HFFc6 (cell line): ENCODE measurements at regions not wholly inside any gene's neighbourhood (a gene's known extent, or its start where the extent isn't known, plus 50 kb on each side); places are given as distances from the start of the nearest gene placed in this dataset.

Experiments used
- DNase-seq: peaks from one replicate; pipeline ENCODE4 v3.0.0-alpha.2; 2018
- H3K27ac Mint-ChIP-seq: 2 replicates; pipeline ENCODE4 v1.8.0; 2020; ENCODE audit warnings: mild to moderate bottlenecking, mixed read lengths
- H3K27me3 Mint-ChIP-seq: 2 replicates; pipeline ENCODE4 v1.8.0; 2021; ENCODE audit warnings: mild to moderate bottlenecking, moderate library complexity, mixed read lengths; ENCODE audit not compliant: insufficient read depth
- H3K36me3 Mint-ChIP-seq: 2 replicates; pipeline ENCODE4 v1.8.0; 2021; ENCODE audit warnings: low read depth, mixed read lengths
- H3K4me1 Mint-ChIP-seq: 2 replicates; pipeline ENCODE4 v1.8.0; 2020; ENCODE audit warnings: low read depth, mixed read lengths
- H3K4me3 Mint-ChIP-seq: 2 replicates; pipeline ENCODE4 v1.8.0; 2020; ENCODE audit warnings: mild to moderate bottlenecking, moderate library complexity, mixed read lengths
- H3K9me3 Mint-ChIP-seq: 2 replicates; pipeline ENCODE4 v1.8.0; 2020; ENCODE audit warnings: mild to moderate bottlenecking, mixed read lengths
- CTCF ChIP-seq: fragments of 200-600 bp; sonication (generic); IDR thresholded peaks from 2 replicates; pipeline ENCODE4 v1.5.0; 2021; ENCODE audit warnings: antibody characterized with exemption, mild to moderate bottlenecking

GRCh38 chr10:44704616-44705015 is 206.5 kb upstream of the TMEM72 start:
- Mint-ChIP-seq H3K4me3 (no peak overlapping the region), H3K4me1 (peaks cover 70% of the 10 kb centered on the region), H3K27ac (no peak overlapping the region), H3K36me3 (peaks cover 32% of the 10 kb centered on the region), H3K9me3 (peaks cover 33% of the 10 kb centered on the region), H3K27me3 (no peaks in the 10 kb centered on the region)
- DNase-seq = no peak
- TF ChIP-seq CTCF = no peak

- Mint-ChIP-seq H3K4me3 (peak overlapping the region; percentile 65), H3K36me3 (peaks cover 13% of the 10 kb centered on the region), H3K4me1 (peaks cover 76% of the 10 kb centered on the region), H3K9me3 (peaks cover 14% of the 10 kb centered on the region), H3K27ac (peak overlapping the region; percentile 100), H3K27me3 (no peaks in the 10 kb centered on the region)
- DNase-seq = peak; percentile 98
- no peak for TF ChIP-seq CTCF
These were observed 204.4 kb upstream of the TMEM72 start for GRCh38 chr10:44706745-44707144.

GRCh38 chr10:44713307-44713706 is 197.8 kb upstream of the TMEM72 start:
- H3K4me1 Mint-ChIP-seq = peaks cover 49% of the 10 kb centered on the region

GRCh38 chr10:44714451-44714850 is 196.7 kb upstream of the TMEM72 start:
- TF ChIP-seq CTCF = no peak
- Mint-ChIP-seq H3K9me3 (no peaks in the 10 kb centered on the region), H3K27me3 (no peaks in the 10 kb centered on the region; the same call in 1 of the 2 replicates), H3K36me3 (no peaks in the 10 kb centered on the region), H3K4me3 (no peak overlapping the region), H3K27ac (peak overlapping the region; percentile 65), H3K4me1 (peaks cover 40% of the 10 kb centered on the region)
- DNase-seq = no peak

More at GRCh38 chr10:44713307-44713706, 197.8 kb upstream of the TMEM72 start:
- no peak for DNase-seq
- Mint-ChIP-seq H3K36me3 (no peaks in the 10 kb centered on the region), H3K27ac (no peak overlapping the region), H3K9me3 (no peaks in the 10 kb centered on the region), H3K27me3 (no peaks in the 10 kb centered on the region; the same call in 1 of the 2 replicates), H3K4me3 (no peak overlapping the region)
- no peak for TF ChIP-seq CTCF

- Mint-ChIP-seq H3K36me3 (no peaks in the 10 kb centered on the region), H3K4me3 (peak overlapping the region; percentile 27), H3K27me3 (no peaks in the 10 kb centered on the region; the same call in none of the 2 replicates), H3K4me1 (peaks cover 36% of the 10 kb centered on the region), H3K27ac (peak overlapping the region; percentile 65), H3K9me3 (no peaks in the 10 kb centered on the region)
- DNase-seq = peak; percentile 77
- no peak for TF ChIP-seq CTCF
These were observed 196.0 kb upstream of the TMEM72 start for GRCh38 chr10:44715136-44715535.
